HCT116 (cell line): ENCODE measurements at regions not wholly inside any gene's neighbourhood (a gene's known extent, or its start where the extent isn't known, plus 50 kb on each side); places are given as distances from the start of the nearest gene placed in this dataset.

Experiments used
- ATAC-seq: fragments of 200-7000 bp; cut with Tn5 transposase; 2 replicates; pipeline ENCODE4 v1.9.1; 2020; ENCODE audit warnings: mild to moderate bottlenecking, moderate library complexity
- BruUV-seq: library from RNA; stranded (reverse); fragments of 400-500 nt; replicated peaks from 2 replicates; lab custom pipeline; 2021; lab: Mats Ljungman, UMichigan
- CTCF ChIA-PET: fragments of 300-600 bp; sonication (Branson Sonifier 250); formaldehyde crosslinking; loops from one replicate; lab custom pipeline; 2021; ENCODE audit warnings: antibody characterized with exemption; lab: Charles Lee
- POLR2A ChIA-PET: fragments of 300-600, 350-600 bp; sonication (Branson Sonifier 250); formaldehyde crosslinking; loops from one replicate; lab custom pipeline; 2021; ENCODE audit warnings: antibody characterized with exemption; lab: Charles Lee
- RAD21 ChIA-PET, 2 experiments: fragments of 300-600 bp; sonication (Branson Sonifier 250); formaldehyde crosslinking; loops; one replicate each; lab custom pipeline; 2023; ENCODE audit warnings: low total read pairs in 2 of 2; ENCODE audit not compliant: uncharacterized antibody in 2 of 2, unreplicated experiment in 2 of 2, low non-redundant PET in 1 of 2; lab: Charles Lee
- DNase-seq: peaks from one replicate; pipeline ENCODE4 v3.0.0-alpha.2; 2010; ENCODE audit warnings: low read depth, low spot score
- H2AFZ ChIP-seq: fragments of 200-600 bp; shearing (Covaris generic), sonication (generic); 2 replicates; pipeline ENCODE4 v1.6.1; 2017; ENCODE audit warnings: low read depth, mixed run types, mixed read lengths, antibody characterized with exemption, low read length; ENCODE audit not compliant: poor library complexity, severe bottlenecking
- H3K27ac ChIP-seq: 2 replicates; pipeline ENCODE4 v1.5.1; 2012; ENCODE audit warnings: low read depth, low read length
- H3K27me3 ChIP-seq: fragments of 200-600 bp; sonication (generic); 2 replicates; pipeline ENCODE4 v1.6.1; 2016; ENCODE audit warnings: mixed run types, low read length, mixed read lengths; ENCODE audit not compliant: insufficient read depth
- H3K36me3 ChIP-seq, 2 experiments: fragments of 200-500 bp in 1 of 2; fragments of 200-600 bp in 1 of 2; sonication (Bioruptor generic) in 1 of 2; sonication (generic) in 1 of 2; 2 replicates each; pipeline versions ENCODE4 v1.5.1 to v1.6.1; 2014 to 2016; ENCODE audit warnings: low read length in 2 of 2, inconsistent platforms in 1 of 2, mixed read lengths in 1 of 2, mixed run types in 1 of 2; ENCODE audit not compliant: insufficient read depth in 2 of 2, control insufficient read depth in 1 of 2
- H3K4me1 ChIP-seq, 2 experiments: fragments of 200-600 bp in 1 of 2; sonication (generic) in 1 of 2; 2 replicates each; pipeline versions ENCODE4 v1.5.1 to v1.6.1; 2012 to 2017; ENCODE audit warnings: low read length in 2 of 2, inconsistent platforms in 1 of 2, mild to moderate bottlenecking in 1 of 2, mixed read lengths in 1 of 2, mixed run types in 1 of 2, moderate library complexity in 1 of 2; ENCODE audit not compliant: insufficient read depth in 2 of 2, control insufficient read depth in 1 of 2
- H3K4me2 ChIP-seq: fragments of 200-600 bp; sonication (generic); 2 replicates; pipeline ENCODE4 v1.6.1; 2017; ENCODE audit warnings: mixed run types, low read length, mixed read lengths
- H3K4me3 ChIP-seq, 2 experiments: fragments of 200-600 bp in 1 of 2; sonication (generic) in 1 of 2; replicated peaks in 1 of 2; 2 replicates each; pipeline ENCODE4 v1.5.1; 2011 to 2016; ENCODE audit warnings: low read length in 2 of 2, control low read depth in 1 of 2, low read depth in 1 of 2, mild to moderate bottlenecking in 1 of 2, mixed read lengths in 1 of 2, mixed run types in 1 of 2
- H3K79me2 ChIP-seq: fragments of 200-600 bp; sonication (generic); 2 replicates; pipeline ENCODE4 v1.6.1; 2017; ENCODE audit warnings: mild to moderate bottlenecking, mixed run types, low read length, moderate library complexity, mixed read lengths; ENCODE audit not compliant: insufficient read depth
- H3K9ac ChIP-seq: fragments of 200-600 bp; sonication (generic); 2 replicates; pipeline ENCODE4 v1.6.1; 2016; ENCODE audit warnings: low read length, mixed read lengths
- H3K9me2 ChIP-seq: fragments of 200-600 bp; sonication (generic), shearing (Covaris generic); 2 replicates; pipeline ENCODE4 v1.6.1; 2017; ENCODE audit warnings: mixed run types, mild to moderate bottlenecking, moderate library complexity; ENCODE audit not compliant: insufficient read depth
- H3K9me3 ChIP-seq, 2 experiments: fragments of 200-500 bp in 1 of 2; fragments of 200-600 bp in 1 of 2; sonication (Bioruptor generic) in 1 of 2; sonication (generic) in 1 of 2; 2 replicates each; pipeline ENCODE4 v1.6.1; 2014 to 2017; ENCODE audit warnings: low read length in 2 of 2, mixed read lengths in 2 of 2, inconsistent platforms in 1 of 2, low read depth in 1 of 2, mild to moderate bottlenecking in 1 of 2, mixed run types in 1 of 2, moderate library complexity in 1 of 2; ENCODE audit not compliant: control insufficient read depth in 1 of 2, insufficient read depth in 1 of 2
- H4K20me1 ChIP-seq: fragments of 200-600 bp; sonication (generic), shearing (Covaris generic); 2 replicates; pipeline ENCODE4 v1.6.1; 2017; ENCODE audit warnings: mixed run types, mild to moderate bottlenecking, moderate library complexity; ENCODE audit not compliant: insufficient read depth
- CTCF ChIP-seq, 3 experiments: fragments of 200-600 bp in 1 of 3; sonication (generic) in 1 of 3; IDR thresholded peaks in 2 of 3; conservative IDR thresholded peaks in 1 of 3; 2 replicates each; pipeline ENCODE4 v1.5.1; 2012 to 2017; ENCODE audit warnings: low read depth in 2 of 3, low read length in 2 of 3, antibody characterized with exemption in 1 of 3, borderline replicate concordance in 1 of 3, control low read depth in 1 of 3, mild to moderate bottlenecking in 1 of 3, mixed read lengths in 1 of 3, mixed run types in 1 of 3, moderate library complexity in 1 of 3; ENCODE audit not compliant: insufficient read depth in 1 of 3
- EGR1 ChIP-seq: IDR thresholded peaks from 2 replicates; pipeline ENCODE4 v1.6.1; 2012; ENCODE audit warnings: low read depth
- RAD21 ChIP-seq: IDR thresholded peaks from 2 replicates; pipeline ENCODE4 v1.6.1; 2012; ENCODE audit warnings: low read depth, mild to moderate bottlenecking
- REST ChIP-seq: IDR thresholded peaks from 2 replicates; pipeline ENCODE4 v1.6.1; 2012; ENCODE audit warnings: low read depth
- SRF ChIP-seq: IDR thresholded peaks from 2 replicates; pipeline ENCODE4 v1.6.1; 2012; ENCODE audit warnings: low read depth
- ZFX ChIP-seq: fragments of 450-650 bp; IDR thresholded peaks from 2 replicates; pipeline ENCODE4 v1.6.1; 2017
- intact Hi-C: fragments of 100-400 bp; cut with micrococcal nuclease; formaldehyde crosslinking; loops from 2 replicates; pipeline ENCODE4 v1.10.0; 2022

GRCh38 chr17:72305472-72305871 lies 184.7 kb downstream of the SOX9 start:
- ATAC-seq = no peak
- no peaks in the 10 kb centered on the region for H3K36me3 ChIP-seq
- no peaks in the 10 kb centered on the region for H3K9me2 ChIP-seq
- intact Hi-C loops = no loop called here
- CTCF ChIA-PET = no interaction called here
- H3K9ac ChIP-seq = no peak overlapping the region
- TF ChIP-seq CTCF (IDR thresholded peaks at IDR 0.05 in 2 of 3, conservative IDR thresholded peaks at IDR 0.05 in 1 of 3; ENCODE audit: borderline replicate concordance in 1 of 3, insufficient read depth in 1 of 3, low read depth in 2 of 3, low read length in 2 of 3) (no peak), SRF (no peak)
- no peak overlapping the region for H3K4me2 ChIP-seq
- H3K9me3 ChIP-seq = no peaks in the 10 kb centered on the region
- RAD21 ChIA-PET = no interaction called here
- no peak overlapping the region for H3K4me3 ChIP-seq
- H3K79me2 ChIP-seq = no peaks in the 10 kb centered on the region
- H3K4me1 ChIP-seq = no peaks in the 10 kb centered on the region
- POLR2A ChIA-PET = no interaction called here
- no peak for DNase-seq
- H3K27ac ChIP-seq = no peak overlapping the region
- BruUV-seq = no TSS peak
- H2AFZ ChIP-seq = no peak overlapping the region
- no peaks in the 10 kb centered on the region for H4K20me1 ChIP-seq
- no peaks in the 10 kb centered on the region for H3K27me3 ChIP-seq

- no TSS peak for BruUV-seq
- POLR2A ChIA-PET = no interaction called here
- intact Hi-C loops = no loop called here
These were observed 185.2 kb downstream of the SOX9 start for GRCh38 chr17:72306037-72306436.

More at GRCh38 chr17:72306037-72306436, 185.2 kb downstream of the SOX9 start:
- no peaks in the 10 kb centered on the region for H3K79me2 ChIP-seq
- TF ChIP-seq RAD21 (no peak), REST (no peak), ZFX (no peak), EGR1 (no peak)
- DNase-seq (no peak), ATAC-seq (no peak)
- H3K27ac ChIP-seq = no peak overlapping the region
- no peak overlapping the region for H3K4me2 ChIP-seq
- no peaks in the 10 kb centered on the region for H4K20me1 ChIP-seq
- H3K4me1 ChIP-seq = no peaks in the 10 kb centered on the region
- no peaks in the 10 kb centered on the region for H3K9me2 ChIP-seq
- no peaks in the 10 kb centered on the region for H3K36me3 ChIP-seq
- H3K4me3 ChIP-seq = no peak overlapping the region
- H2AFZ ChIP-seq = no peak overlapping the region
- H3K9me3 ChIP-seq = no peaks in the 10 kb centered on the region
- ChIA-PET RAD21 (no interaction called here), CTCF (no interaction called here)
- no peak overlapping the region for H3K9ac ChIP-seq
- no peaks in the 10 kb centered on the region for H3K27me3 ChIP-seq
